ENCODE measurements at regions not wholly inside any gene's neighbourhood (a gene's known extent, or its start where the extent isn't known, plus 50 kb on each side); places are given as distances from the start of the nearest gene placed in this dataset.
"Not testable (repeated sequence)": the region's sequence is repeated elsewhere in the genome, so short reads cannot be mapped to it uniquely, and the experiment has no call there.

DNA sequence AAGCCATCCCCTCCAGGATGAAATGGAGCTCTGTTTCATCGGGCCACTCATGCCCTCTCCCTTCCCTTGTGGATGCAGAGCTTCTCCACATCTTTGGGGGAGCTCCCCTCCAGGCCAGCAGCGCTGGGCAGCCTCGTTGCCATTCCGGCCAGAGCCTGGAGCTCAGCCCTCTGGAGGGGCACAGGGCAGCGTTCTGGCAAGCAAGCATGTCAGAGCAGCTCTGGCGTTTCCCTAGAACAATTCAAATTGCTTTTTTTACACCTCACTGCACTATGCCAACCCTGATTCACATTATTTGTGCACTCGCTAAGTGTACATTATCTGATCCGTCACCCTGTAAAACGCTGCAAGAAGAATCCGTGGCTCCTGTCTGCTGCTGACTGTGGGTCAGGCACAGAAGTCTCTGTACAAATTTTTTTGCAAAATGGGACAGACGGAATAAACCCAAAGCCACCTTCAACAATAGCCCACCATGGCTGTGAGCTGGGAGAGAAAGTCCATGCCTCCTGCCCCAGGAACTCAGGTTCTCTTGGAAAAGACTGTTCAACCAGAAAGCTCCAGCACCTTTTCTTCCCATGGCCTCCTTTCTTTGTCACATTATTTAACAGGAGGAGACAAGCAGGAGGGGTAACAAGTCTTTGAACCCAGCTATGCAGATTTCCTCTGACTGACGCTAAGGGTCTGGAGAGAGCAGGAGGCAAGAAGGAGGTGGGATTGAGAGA, 139.5 kb upstream of the CADM1 start:
- H3K4me3 ChIP-seq = no peak overlapping the region
- H3K4me1 ChIP-seq = no peaks in the 10 kb centered on the region
- no peaks in the 10 kb centered on the region for H3K36me3 ChIP-seq
- DNase-seq = no peak
- no peak for TF ChIP-seq CTCF (IDR thresholded peaks at IDR 0.05)
- no peak overlapping the region for H3K27ac ChIP-seq
- H3K9me3 ChIP-seq = no peaks in the 10 kb centered on the region
- peaks cover 0 to 61% of the 10 kb centered on the region in 2 donors for H3K27me3 ChIP-seq
- intact Hi-C loops (cut with DNase I; ENCODE audit: low total_unique reads) = no loop called here

GRCh38 chr11:115642660-115643059, 138.4 kb upstream of the CADM1 start:
- H3K36me3 ChIP-seq = no peaks in the 10 kb centered on the region
- TF ChIP-seq CTCF (IDR thresholded peaks at IDR 0.05) = no peak
- H3K4me1 ChIP-seq = no peaks in the 10 kb centered on the region
- intact Hi-C loops (cut with DNase I; ENCODE audit: low total_unique reads) = no loop called here
- peaks cover 0 to 54% of the 10 kb centered on the region in 2 donors for H3K27me3 ChIP-seq
- no peaks in the 10 kb centered on the region for H3K9me3 ChIP-seq
- no peak overlapping the region for H3K27ac ChIP-seq
- no peak overlapping the region for H3K4me3 ChIP-seq
- no peak for DNase-seq

GRCh38 chr11:115637599-115638241, 133.5 kb upstream of the CADM1 start:
- no peak for DNase-seq
- no peak overlapping the region for H3K27ac ChIP-seq
- no peaks in the 10 kb centered on the region for H3K36me3 ChIP-seq
- H3K4me3 ChIP-seq = no peak overlapping the region
- TF ChIP-seq CTCF (IDR thresholded peaks at IDR 0.05) = no peak
- intact Hi-C loops (cut with DNase I; ENCODE audit: low total_unique reads) = no loop called here
- no peaks in the 10 kb centered on the region for H3K9me3 ChIP-seq
- no peaks in the 10 kb centered on the region for H3K4me1 ChIP-seq
- H3K27me3 ChIP-seq = peaks cover 0 to 27% of the 10 kb centered on the region in 2 donors

GRCh38 chr11:115636753-115637527, 132.7 kb upstream of the CADM1 start:
- no peaks in the 10 kb centered on the region for H3K36me3 ChIP-seq
- DNase-seq = no peak
- no peak overlapping the region for H3K4me3 ChIP-seq
- H3K27me3 ChIP-seq = peaks cover 0 to 21% of the 10 kb centered on the region in 2 donors
- no peak for TF ChIP-seq CTCF (IDR thresholded peaks at IDR 0.05)
- no peaks in the 10 kb centered on the region for H3K4me1 ChIP-seq
- no peaks in the 10 kb centered on the region for H3K9me3 ChIP-seq
- intact Hi-C loops (cut with DNase I; ENCODE audit: low total_unique reads) = no loop called here
- no peak overlapping the region for H3K27ac ChIP-seq

DNA sequence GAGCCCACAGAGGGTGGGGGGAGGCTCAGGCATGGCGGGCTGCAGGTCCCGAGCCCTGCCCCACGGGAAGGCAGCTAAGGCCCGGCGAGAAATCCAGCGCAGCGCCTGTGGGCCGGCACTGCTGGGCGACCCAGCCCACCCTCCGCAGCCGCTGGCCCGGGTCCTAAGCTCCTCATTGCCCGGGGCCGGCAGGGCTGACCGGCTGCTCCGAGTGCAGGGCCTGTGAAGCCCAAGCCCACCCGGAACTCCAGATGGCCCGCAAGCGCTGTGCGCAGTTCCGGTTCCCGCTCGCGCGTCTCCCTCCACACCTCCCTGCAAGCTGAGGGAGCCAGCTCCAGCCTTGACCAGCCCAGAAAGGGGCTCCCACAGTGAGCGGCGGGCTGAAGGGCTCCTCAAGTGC, 129.8 kb upstream of the CADM1 start:
- H3K27me3 ChIP-seq = peaks cover 0 to 19% of the 10 kb centered on the region in 2 donors
- intact Hi-C loops (cut with DNase I; ENCODE audit: low total_unique reads); H3K4me3 ChIP-seq; H3K27ac ChIP-seq; H3K9me3 ChIP-seq; H3K36me3 ChIP-seq; DNase-seq; H3K4me1 ChIP-seq: not testable (repeated sequence)

- H3K27me3 ChIP-seq = peaks cover 0 to 15% of the 10 kb centered on the region in 2 donors
- no peak for TF ChIP-seq CTCF (IDR thresholded peaks at IDR 0.05)
- intact Hi-C loops (cut with DNase I; ENCODE audit: low total_unique reads) = no loop called here
- no peak overlapping the region for H3K27ac ChIP-seq
- no peak overlapping the region for H3K4me3 ChIP-seq
- H3K4me1 ChIP-seq = no peaks in the 10 kb centered on the region
- no peaks in the 10 kb centered on the region for H3K36me3 ChIP-seq
- H3K9me3 ChIP-seq = no peaks in the 10 kb centered on the region
- no peak for DNase-seq
Measured at GRCh38 chr11:115632061-115632460, 127.8 kb upstream of the CADM1 start.
